AG04450 (cell line): ENCODE measurements at regions not wholly inside any gene's neighbourhood (a gene's known extent, or its start where the extent isn't known, plus 50 kb on each side); places are given as distances from the start of the nearest gene placed in this dataset.

Experiments
- CTCF ChIA-PET: fragments of 300-600, 350-600 bp; formaldehyde crosslinking; extraction: SDS; loops from one replicate; lab custom pipeline; 2022; ENCODE audit warnings: antibody characterized with exemption, inconsistent platforms; lab: Charles Lee
- POLR2A ChIA-PET: fragments of 350-600 bp; formaldehyde crosslinking; extraction: SDS; loops from one replicate; lab custom pipeline; 2021; ENCODE audit warnings: antibody characterized with exemption, inconsistent platforms; lab: Yijun Ruan, JAX
- DNase-seq: peaks from one replicate; pipeline ENCODE4 v3.0.0-alpha.2; 2011; ENCODE audit warnings: low read depth, low spot score
- H3K27ac ChIP-seq: one replicate; pipeline ENCODE4 v1.5.1; 2012; ENCODE audit warnings: low read depth, low read length, control low read depth
- H3K27me3 ChIP-seq: one replicate; pipeline ENCODE4 v1.6.0; 2012; ENCODE audit warnings: low read length; ENCODE audit not compliant: control insufficient read depth, insufficient read depth
- H3K4me3 ChIP-seq: 2 replicates; pipeline ENCODE4 v1.5.1; 2011; ENCODE audit warnings: mild to moderate bottlenecking, low read depth, low read length, control low read depth
- H3K9me3 ChIP-seq: 2 replicates; pipeline ENCODE4 v1.5.1; 2012; ENCODE audit warnings: low read length; ENCODE audit not compliant: control insufficient read depth, insufficient read depth
- TF ChIP-seq, protein P1 (sequence below): IDR thresholded peaks from 2 replicates; pipeline ENCODE4 v1.5.1; 2011; ENCODE audit warnings: low read depth, low read length, control low read depth, inconsistent platforms

DNA sequence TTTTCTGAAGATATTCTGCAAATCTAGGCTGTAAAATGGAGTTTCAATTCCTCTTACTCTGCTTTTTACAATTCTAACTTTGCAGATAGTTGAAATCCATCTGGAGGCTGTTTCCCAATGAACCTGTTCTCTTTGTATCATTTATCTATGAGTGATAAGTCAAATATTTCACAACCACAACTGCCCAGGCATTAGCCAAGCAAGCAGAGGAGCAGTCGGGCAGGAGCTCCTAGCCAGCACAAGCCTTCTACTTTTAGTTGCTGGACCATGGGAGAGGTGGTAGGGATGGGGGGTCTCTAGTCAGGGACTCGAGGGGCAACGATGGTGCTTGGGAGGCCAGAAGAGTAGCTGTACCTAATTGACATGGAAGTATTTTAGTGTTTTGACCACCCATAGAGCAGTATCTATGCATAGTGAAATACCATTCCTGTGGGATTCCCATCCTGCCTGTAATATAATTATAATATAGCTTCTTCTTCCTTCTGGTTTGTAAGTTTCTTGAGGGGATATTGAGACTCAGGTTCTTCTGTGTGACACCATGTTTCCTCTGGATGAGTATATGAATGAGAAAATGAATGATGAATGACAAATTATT, 353.5 kb upstream of the IL12A start:
- POLR2A ChIA-PET, result interaction anchor here (0.8 kb wide), 1 partner anchor 98 kb away, joined by 3 read pairs; no protein-coding TSS in a partner anchor
- no peak for DNase-seq
- TF ChIP-seq, protein P1, sequence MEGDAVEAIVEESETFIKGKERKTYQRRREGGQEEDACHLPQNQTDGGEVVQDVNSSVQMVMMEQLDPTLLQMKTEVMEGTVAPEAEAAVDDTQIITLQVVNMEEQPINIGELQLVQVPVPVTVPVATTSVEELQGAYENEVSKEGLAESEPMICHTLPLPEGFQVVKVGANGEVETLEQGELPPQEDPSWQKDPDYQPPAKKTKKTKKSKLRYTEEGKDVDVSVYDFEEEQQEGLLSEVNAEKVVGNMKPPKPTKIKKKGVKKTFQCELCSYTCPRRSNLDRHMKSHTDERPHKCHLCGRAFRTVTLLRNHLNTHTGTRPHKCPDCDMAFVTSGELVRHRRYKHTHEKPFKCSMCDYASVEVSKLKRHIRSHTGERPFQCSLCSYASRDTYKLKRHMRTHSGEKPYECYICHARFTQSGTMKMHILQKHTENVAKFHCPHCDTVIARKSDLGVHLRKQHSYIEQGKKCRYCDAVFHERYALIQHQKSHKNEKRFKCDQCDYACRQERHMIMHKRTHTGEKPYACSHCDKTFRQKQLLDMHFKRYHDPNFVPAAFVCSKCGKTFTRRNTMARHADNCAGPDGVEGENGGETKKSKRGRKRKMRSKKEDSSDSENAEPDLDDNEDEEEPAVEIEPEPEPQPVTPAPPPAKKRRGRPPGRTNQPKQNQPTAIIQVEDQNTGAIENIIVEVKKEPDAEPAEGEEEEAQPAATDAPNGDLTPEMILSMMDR, result no peak
- Histone ChIP-seq H3K4me3 (no peak overlapping the region), H3K27ac (no peak overlapping the region), H3K27me3 (no peaks in the 10 kb centered on the region), H3K9me3 (no peaks in the 10 kb centered on the region)
- CTCF ChIA-PET, result interaction anchor here (0.6 to 3.4 kb wide), 5 partner anchors 9 to 250 kb away, joined by 3 to 23 read pairs (median 3); no protein-coding TSS in a partner anchor

DNA sequence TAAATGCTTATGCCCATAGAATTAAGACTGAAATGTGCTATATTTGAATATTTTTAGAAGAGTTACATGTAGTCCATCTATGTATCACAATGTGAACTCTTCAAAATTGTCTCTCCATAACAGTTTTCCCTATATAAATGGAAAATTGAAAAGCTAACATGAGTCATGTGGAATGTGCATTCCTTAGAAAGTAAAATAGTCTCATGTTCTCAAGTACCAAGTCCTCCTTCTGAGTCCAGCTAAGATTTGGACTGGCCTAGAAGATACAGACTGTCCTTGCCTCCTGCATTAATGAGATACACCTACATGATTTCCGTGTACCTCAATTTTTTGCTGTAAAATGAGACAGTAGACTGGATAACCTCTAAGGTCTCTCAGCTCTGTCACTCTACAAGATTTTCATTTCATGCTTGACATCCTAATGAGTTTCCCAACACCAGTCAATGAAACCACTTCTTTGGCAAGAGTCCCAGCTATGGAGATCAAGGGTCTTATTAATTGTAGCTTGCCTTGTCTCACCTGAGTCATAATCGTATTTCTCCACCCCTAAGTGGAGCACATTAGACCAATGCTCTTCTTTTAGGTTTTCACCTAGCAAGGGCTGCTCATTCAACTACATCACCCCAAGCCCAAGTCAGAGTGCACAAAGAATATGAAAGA, 350.6 kb upstream of the IL12A start:
- ChIA-PET CTCF (interaction anchor here (0.8 to 3.4 kb wide), 4 partner anchors 13 to 395 kb away, joined by 3 to 23 read pairs (median 3); no protein-coding TSS in a partner anchor), POLR2A (interaction anchor here (0.7 to 1.1 kb wide), 3 partner anchors 95 to 127 kb away, joined by 3 to 4 read pairs (median 4); no protein-coding TSS in a partner anchor)
- peak; percentile 32 for DNase-seq
- no peak overlapping the region for H3K27ac ChIP-seq
- H3K9me3 ChIP-seq, result no peaks in the 10 kb centered on the region
- no peaks in the 10 kb centered on the region for H3K27me3 ChIP-seq
- TF ChIP-seq, protein P1, result no peak
- no peak overlapping the region for H3K4me3 ChIP-seq

DNA sequence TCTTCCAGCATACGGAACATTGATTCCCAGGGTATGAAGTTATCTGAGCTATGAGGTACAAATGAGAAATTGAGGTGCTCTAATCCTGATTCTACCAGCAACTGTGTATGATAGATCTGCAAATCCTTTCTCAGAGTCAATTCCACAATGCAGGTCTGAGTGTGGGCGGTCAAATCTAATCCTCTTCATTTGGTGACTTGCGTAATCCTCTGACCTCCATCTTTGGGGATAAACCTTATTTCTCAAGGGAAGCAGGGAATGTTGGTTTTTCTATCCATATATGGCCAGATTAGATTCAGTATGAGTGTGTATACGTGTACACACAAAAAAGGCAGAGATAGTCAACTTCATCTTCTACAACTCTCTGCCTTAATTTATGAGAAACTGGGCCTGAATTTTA, 348.4 kb upstream of the IL12A start:
- TF ChIP-seq, protein P1, result no peak
- Histone ChIP-seq H3K4me3 (no peak overlapping the region), H3K27me3 (no peaks in the 10 kb centered on the region), H3K27ac (no peak overlapping the region), H3K9me3 (no peaks in the 10 kb centered on the region)
- ChIA-PET POLR2A (no interaction called here), CTCF (no interaction called here)
- no peak for DNase-seq

DNA sequence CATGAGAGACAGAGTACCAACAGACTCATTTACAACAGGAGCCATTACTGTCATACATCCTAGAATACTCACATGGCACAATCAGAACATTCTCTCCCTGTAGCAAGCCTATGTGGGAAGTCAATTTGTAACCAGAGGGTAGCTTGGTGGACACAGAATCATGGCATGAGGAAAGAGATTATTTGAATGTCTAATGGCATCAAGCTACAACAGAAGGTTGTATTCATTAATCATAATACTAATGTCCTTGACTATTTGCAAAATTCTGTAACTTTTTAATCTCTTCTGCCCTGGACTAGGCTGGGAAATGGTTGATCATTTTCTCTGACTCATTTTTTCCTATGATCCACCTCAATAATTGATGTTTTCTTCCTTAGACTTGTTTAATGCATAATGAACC, 345.2 kb upstream of the IL12A start:
- Histone ChIP-seq H3K4me3 (no peak overlapping the region), H3K27me3 (no peaks in the 10 kb centered on the region), H3K27ac (no peak overlapping the region), H3K9me3 (no peaks in the 10 kb centered on the region)
- POLR2A ChIA-PET, result no interaction called here
- no peak for DNase-seq
- TF ChIP-seq, protein P1, result no peak
- CTCF ChIA-PET, result no interaction called here

DNA sequence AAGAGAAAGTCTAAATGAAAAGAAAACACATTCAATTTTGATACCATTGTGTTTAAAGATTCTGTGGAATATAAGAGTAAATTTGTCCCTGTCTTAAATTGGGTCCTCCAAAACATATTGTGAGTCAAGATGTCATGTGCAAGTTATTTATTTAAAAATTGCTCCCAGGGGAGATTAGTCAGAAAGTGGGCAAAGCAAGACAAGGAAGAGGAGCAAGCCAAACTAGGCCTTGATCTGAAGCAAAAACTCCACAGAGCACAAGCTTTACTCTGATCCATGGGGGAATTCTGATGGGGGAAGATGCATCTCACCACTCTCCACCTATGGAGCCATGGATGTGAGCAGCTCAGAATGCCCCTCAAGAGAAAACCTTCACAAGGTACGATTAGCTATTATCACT, 342.8 kb upstream of the IL12A start:
- Histone ChIP-seq H3K9me3 (no peaks in the 10 kb centered on the region), H3K27me3 (no peaks in the 10 kb centered on the region), H3K4me3 (no peak overlapping the region), H3K27ac (no peak overlapping the region)
- CTCF ChIA-PET, result interaction anchor here (1.5 kb wide), 1 partner anchor 159 kb away, joined by 3 read pairs; no protein-coding TSS in a partner anchor
- POLR2A ChIA-PET, result no interaction called here
- TF ChIP-seq, protein P1, result no peak
- DNase-seq, result no peak
